ENCODE measurements at regions not wholly inside any gene's neighbourhood (a gene's known extent, or its start where the extent isn't known, plus 50 kb on each side); places are given as distances from the start of the nearest gene placed in this dataset.

DNA sequence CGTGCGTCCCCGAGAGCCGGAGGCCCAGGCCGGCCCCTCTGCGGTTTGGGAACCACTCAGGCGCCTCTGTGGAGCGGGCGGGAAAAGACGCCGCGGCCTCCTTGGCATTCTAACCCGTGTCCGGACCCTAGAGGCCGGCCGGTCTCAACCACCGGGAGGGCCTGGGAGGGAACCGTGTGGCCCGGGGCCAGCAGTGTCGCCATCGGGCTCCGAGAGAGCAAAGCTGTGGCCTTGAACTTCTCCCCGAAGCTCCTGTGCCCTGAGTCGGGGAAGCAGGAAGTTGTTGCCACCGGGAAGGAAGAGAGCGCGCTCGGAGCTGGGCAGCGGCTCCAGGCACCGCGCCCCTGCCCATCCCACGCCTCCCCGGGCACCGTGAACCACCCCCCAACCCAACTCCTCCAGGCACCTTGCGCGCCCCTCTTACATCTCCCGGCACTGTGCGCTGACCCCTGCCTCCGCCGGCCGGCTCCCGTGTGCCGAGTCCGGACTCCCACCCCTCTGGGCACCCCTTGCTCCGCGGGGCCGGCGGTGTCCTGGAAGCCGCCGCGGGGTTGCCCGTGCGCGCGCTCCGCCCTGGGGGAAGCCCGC is 80.0 kb upstream of the PPARA start:
- TF ChIP-seq, protein P1, sequence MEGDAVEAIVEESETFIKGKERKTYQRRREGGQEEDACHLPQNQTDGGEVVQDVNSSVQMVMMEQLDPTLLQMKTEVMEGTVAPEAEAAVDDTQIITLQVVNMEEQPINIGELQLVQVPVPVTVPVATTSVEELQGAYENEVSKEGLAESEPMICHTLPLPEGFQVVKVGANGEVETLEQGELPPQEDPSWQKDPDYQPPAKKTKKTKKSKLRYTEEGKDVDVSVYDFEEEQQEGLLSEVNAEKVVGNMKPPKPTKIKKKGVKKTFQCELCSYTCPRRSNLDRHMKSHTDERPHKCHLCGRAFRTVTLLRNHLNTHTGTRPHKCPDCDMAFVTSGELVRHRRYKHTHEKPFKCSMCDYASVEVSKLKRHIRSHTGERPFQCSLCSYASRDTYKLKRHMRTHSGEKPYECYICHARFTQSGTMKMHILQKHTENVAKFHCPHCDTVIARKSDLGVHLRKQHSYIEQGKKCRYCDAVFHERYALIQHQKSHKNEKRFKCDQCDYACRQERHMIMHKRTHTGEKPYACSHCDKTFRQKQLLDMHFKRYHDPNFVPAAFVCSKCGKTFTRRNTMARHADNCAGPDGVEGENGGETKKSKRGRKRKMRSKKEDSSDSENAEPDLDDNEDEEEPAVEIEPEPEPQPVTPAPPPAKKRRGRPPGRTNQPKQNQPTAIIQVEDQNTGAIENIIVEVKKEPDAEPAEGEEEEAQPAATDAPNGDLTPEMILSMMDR (IDR thresholded peaks at IDR 0.05; ENCODE audit: low read depth, low read length) = no peak
- TF ChIP-seq EZH2phosphoT487 (IDR thresholded peaks at IDR 0.05; ENCODE audit: low read depth) = no peak
